GM19395 (cell line): ENCODE measurements at regions not wholly inside any gene's neighbourhood (a gene's known extent, or its start where the extent isn't known, plus 50 kb on each side); places are given as distances from the start of the nearest gene placed in this dataset.

ENCODE experiments used
- ATAC-seq: cut with Tn5 transposase; IDR thresholded peaks from one replicate; pipeline ENCODE4 v1.9.1; 2021; ENCODE audit warnings: mild to moderate bottlenecking, moderate library complexity; ENCODE audit not compliant: unreplicated experiment

DNA sequence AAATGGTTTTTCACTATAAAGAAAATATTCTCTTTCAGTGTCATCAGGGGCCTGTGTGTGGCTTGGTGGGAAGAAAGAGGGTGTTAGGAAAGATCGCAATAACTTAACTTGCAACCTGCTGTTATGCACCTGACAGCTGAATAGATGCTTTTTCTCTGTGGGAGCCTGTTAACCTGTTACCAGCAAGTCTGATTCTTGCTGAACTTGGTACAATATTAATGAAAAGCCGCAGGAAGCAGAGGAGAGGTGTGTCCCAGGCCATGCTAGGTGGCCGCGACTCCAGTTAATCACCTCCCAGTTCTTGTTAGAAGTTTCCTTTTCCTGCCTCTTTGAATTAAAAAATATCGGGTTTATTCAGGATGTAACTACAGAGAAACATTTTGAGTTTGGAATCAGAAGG, 494.8 kb upstream of the AGA start:
- ATAC-seq: no peak

DNA sequence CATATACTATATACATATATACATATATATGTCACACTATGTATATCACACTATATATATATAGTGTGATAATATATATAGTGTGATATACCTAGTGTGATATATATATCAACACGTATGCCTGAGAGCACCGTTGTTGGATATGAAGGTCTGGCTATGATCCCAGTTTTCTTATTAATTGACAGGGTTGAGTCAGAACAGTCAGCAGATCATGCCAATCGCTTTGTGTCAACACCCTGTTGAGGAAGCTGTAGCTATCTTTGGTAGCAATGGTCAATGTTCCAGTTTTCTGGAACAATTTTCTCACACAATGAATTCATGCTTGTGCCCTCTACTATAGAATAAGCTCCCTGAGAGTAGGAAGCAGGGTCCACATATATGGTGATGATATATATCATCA, 496.0 kb upstream of the AGA start:
- ATAC-seq: no peak

- no peak for ATAC-seq
These were observed 503.0 kb upstream of the AGA start for GRCh38 chr4:177945268-177945667.

GRCh38 chr4:177947607-177948006, 505.4 kb upstream of the AGA start:
- ATAC-seq: no peak

GRCh38 chr4:177948853-177949252, 506.6 kb upstream of the AGA start:
- ATAC-seq: no peak

DNA sequence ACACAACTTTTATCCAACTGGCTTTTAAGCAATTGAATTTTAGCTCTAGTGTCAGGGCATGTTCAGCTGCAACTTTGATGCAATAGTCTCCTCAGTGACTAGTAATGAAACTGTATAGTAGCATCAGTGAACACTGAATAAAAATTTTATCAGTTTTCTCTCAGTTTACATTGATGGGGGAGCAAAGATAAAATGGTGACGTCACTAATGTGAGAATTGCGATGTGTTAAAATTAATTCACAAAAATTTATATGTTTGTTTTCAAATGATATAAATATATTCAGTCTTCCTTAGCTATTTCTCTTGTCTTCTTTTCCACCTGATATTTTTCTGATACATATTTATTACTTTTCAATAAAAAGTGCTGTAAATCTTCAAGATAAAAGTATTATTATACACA, 508.8 kb upstream of the AGA start:
- ATAC-seq: no peak

GRCh38 chr4:177952723-177953122, 510.5 kb upstream of the AGA start:
- no peak for ATAC-seq

GRCh38 chr4:177957596-177958360, 515.5 kb upstream of the AGA start:
- no peak for ATAC-seq

DNA sequence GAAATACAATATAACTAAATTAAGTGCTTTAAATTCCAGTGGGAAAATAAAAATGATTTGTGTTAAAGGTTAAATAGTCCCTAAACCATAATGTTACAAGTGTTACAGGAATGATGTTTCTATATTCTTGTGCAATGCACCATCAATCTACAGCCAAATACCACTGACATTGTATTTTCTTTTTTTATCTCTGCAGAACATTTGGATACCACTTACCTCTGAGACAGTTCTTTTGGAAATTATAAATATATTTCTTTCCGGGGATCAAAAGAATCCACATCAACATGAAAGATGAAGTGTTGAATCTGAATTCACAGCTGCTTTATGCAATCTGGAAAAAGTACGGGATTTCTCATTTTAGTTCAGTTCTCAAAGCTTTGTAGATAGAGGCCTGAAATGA, 518.3 kb upstream of the AGA start:
- ATAC-seq: no peak

DNA sequence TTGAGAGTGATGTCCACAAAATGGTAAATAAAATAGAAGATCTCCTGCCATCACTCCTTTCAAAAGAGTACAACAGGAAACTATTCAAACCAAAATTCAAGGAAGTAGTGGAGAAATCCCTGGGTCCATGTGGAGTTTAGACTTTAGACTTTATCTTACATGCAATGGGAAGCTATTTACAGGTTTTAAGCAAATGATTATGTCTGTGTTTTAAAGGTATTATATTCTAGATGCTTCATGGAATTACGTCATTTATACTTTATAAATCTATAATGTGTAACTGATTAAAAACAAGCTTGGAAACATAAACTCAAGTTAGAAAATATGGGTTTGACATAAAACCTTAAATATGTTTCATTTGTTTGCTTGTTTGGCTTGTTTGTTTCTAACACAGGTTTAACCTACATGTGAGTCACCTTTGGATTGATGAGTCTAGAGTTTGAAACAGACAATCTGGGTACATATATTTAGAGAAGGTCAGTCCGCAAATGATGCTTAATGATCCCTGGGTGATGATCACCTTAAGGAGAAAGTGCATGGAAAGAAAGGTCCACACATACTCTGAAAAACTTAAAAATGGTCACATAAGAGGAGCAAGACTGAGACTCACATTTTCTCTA, 519.6 kb upstream of the AGA start:
- ATAC-seq: no peak

DNA sequence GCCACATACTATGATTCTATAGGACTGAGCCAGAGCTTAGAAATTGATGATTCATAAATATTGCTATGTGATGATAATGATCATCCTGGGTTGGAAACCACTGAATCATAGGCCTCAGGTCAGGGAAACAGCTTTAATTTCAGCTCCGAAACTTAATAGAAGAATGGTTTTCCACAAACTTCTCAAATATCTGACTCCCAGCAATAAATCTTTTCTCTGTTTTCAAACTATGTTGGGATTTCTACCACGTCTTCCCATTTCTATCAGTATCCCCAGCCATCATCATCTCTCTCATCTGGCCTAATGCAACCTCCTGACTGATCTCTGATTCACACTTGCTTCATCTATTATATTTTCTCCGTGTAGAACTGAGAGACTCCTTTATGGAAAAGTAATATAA, 521.8 kb upstream of the AGA start:
- ATAC-seq: no peak

GRCh38 chr4:177964693-177965168, 522.5 kb upstream of the AGA start:
- ATAC-seq: no peak

DNA sequence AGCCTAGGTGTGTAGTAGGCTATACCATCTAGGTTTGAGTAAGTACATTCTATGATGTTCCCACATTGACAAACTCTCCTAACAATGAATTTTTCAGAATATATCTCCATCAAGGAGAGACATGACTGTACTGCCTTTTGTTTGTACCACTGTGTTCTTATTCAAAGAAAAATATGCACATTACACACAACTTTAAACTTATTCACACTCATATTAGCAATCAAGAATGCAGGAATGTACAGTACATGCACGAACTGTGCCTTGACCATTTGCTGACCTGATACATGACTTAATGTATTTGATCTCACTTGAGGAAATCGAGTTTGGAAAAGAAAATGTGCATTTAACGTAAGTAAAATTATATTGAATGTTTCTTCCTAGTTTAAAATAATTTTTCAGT, 525.1 kb upstream of the AGA start:
- no peak for ATAC-seq

GRCh38 chr4:177968817-177969442, 526.7 kb upstream of the AGA start:
- ATAC-seq: no peak

- no peak for ATAC-seq
These were observed 532.2 kb upstream of the AGA start for GRCh38 chr4:177974461-177974860.

GRCh38 chr4:177975315-177975987, 533.2 kb upstream of the AGA start:
- no peak for ATAC-seq

GRCh38 chr4:177986236-177986635, 544.0 kb upstream of the AGA start:
- no peak for ATAC-seq

DNA sequence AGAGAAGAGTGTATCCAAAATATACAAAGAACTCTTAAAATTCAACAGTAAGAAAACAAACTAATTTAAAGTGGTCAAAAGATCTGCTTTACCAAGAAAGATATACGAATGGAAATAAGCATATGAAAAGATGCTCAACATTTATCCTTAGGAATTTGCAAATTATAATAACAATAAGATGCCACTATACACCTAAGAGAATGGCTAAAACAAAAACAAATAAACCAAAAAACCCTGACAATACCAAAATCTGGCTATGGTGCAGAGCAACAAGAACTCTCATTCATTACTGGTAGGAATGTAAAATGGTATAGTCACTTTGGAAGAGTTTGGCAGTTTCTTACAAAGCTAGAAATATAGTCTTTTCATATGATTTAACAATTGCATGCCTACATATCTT, 545.7 kb upstream of the AGA start:
- no peak for ATAC-seq

GRCh38 chr4:177989503-177990201, 547.4 kb upstream of the AGA start:
- no peak for ATAC-seq

DNA sequence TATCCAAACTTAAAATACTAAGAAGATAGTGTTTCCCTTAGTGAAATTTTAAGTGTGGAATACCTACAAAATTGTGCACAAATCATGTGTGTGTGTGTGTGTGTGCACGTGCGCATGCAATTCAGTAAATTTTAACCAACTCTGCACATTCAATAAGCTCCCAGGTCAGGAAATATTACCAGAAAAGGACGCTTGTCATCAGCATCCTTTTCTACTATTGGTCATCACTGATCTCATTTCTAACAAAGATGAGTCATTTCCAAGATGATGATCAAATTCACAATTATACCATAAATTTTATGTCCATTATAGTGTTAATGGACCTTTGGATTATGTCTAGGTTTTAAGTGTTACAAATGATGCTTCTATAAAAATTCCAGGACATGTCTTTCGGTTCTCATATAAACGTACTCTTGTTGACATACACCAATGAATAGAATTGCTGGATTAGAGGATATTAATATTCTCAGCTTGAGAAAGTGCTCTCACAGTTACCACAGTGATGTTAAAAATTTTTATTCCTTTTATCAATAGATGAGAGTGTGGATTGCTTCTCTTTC, 560.9 kb upstream of the AGA start:
- ATAC-seq: no peak

DNA sequence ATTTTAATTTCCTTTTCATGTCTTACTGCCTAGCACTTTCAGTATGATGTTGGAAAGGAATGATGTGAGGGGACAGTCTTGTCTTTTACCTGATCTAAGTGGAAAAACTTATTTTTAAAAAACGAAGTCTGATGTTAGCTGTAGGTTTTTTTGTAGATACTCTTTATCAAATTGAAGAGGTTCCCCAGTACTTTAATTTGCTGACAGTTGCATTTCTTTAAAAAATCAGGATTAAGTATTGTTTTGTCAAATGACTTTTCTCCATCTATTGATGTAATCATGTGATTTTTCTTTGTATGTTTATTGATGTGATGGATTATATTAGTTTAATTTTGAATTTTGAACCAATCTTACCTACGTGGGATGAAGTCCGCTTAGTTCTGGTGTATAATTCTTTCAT, 568.4 kb upstream of the AGA start:
- ATAC-seq: no peak
